ENCODE measurements at regions not wholly inside any gene's neighbourhood (a gene's known extent, or its start where the extent isn't known, plus 50 kb on each side); places are given as distances from the start of the nearest gene placed in this dataset.

GRCh38 chr1:98044766-98045165 is 123.9 kb upstream of the DPYD start (continued):
- TF ChIP-seq MTA3 (IDR thresholded peaks at IDR 0.05; ENCODE audit: borderline replicate concordance, low read length) (no peak), HDAC2 (IDR thresholded peaks at IDR 0.05) (no peak)

GRCh38 chr1:98044071-98044697 is 123.3 kb upstream of the DPYD start:
- TF ChIP-seq ZBED1 (IDR thresholded peaks at IDR 0.05; ENCODE audit: borderline replicate concordance) (no peak), RCOR1 (conservative IDR thresholded peaks at IDR 0.05; ENCODE audit: low read depth, low read length) (no peak), CHD2 (IDR thresholded peaks at IDR 0.05; ENCODE audit: borderline replicate concordance, low read depth, low read length) (no peak), NR2F1 (conservative IDR thresholded peaks at IDR 0.05) (no peak), FOXM1 (IDR thresholded peaks at IDR 0.05; ENCODE audit: low read depth, low read length) (no peak)
- TF ChIP-seq, protein P1, sequence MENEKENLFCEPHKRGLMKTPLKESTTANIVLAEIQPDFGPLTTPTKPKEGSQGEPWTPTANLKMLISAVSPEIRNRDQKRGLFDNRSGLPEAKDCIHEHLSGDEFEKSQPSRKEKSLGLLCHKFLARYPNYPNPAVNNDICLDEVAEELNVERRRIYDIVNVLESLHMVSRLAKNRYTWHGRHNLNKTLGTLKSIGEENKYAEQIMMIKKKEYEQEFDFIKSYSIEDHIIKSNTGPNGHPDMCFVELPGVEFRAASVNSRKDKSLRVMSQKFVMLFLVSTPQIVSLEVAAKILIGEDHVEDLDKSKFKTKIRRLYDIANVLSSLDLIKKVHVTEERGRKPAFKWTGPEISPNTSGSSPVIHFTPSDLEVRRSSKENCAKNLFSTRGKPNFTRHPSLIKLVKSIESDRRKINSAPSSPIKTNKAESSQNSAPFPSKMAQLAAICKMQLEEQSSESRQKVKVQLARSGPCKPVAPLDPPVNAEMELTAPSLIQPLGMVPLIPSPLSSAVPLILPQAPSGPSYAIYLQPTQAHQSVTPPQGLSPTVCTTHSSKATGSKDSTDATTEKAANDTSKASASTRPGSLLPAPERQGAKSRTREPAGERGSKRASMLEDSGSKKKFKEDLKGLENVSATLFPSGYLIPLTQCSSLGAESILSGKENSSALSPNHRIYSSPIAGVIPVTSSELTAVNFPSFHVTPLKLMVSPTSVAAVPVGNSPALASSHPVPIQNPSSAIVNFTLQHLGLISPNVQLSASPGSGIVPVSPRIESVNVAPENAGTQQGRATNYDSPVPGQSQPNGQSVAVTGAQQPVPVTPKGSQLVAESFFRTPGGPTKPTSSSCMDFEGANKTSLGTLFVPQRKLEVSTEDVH (IDR thresholded peaks at IDR 0.05; ENCODE audit: low read depth, partially characterized antibody): no peak
- POLR2A ChIA-PET: no interaction called here
- BruUV-seq (replicated peaks): no TSS peak
- CTCF ChIA-PET: interaction anchor here (1.1 to 2.3 kb wide), 2 partner anchors 9 to 1079 kb away, joined by 3 to 4 read pairs; no protein-coding TSS in a partner anchor
- Histone ChIP-seq H3K36me3 (ENCODE audit: control insufficient read depth in 2 of 2, insufficient read depth in 2 of 2, low read length in 1 of 2) (no peaks in the 10 kb centered on the region), H3K4me1 (ENCODE audit: control insufficient read depth, insufficient read depth, low read length) (no peaks in the 10 kb centered on the region), H3K9me3 (replicated peaks; ENCODE audit: control insufficient read depth, insufficient read depth, low read length) (no peaks in the 10 kb centered on the region), H3K79me2 (ENCODE audit: control insufficient read depth, insufficient read depth, low read length) (no peaks in the 10 kb centered on the region), H2AFZ (ENCODE audit: control insufficient read depth, low read depth, low read length) (no peak overlapping the region), H3K4me2 (ENCODE audit: control insufficient read depth, insufficient read depth) (no peak overlapping the region), H4K20me1 (ENCODE audit: control insufficient read depth, insufficient read depth) (no peaks in the 10 kb centered on the region), H3K4me3 (no peak overlapping the region), H3K9ac (ENCODE audit: control insufficient read depth, insufficient read depth, low read length) (no peak overlapping the region), H3K27ac (ENCODE audit: control insufficient read depth, insufficient read depth) (no peak overlapping the region), H3K27me3 (replicated peaks in 1 of 2; ENCODE audit: control insufficient read depth in 2 of 2, insufficient read depth in 2 of 2, low read length in 1 of 2) (peaks cover 10 to 20% of the 10 kb centered on the region in 2 experiments)
- FAIRE-seq (no peak), DNase-seq (ENCODE audit: low read depth, low spot score) (no peak), ATAC-seq (no peak)
- SMC1A ChIA-PET (ENCODE audit: uncharacterized antibody, unreplicated experiment): interaction anchor here (0.6 to 0.7 kb wide), 3 partner anchors 16 to 591 kb away, joined by 3 read pairs; no protein-coding TSS in a partner anchor
- RAD21 ChIA-PET (ENCODE audit: unreplicated experiment): interaction anchor here (1.1 kb wide), 2 partner anchors 68 to 815 kb away, joined by 3 read pairs; no protein-coding TSS in a partner anchor
- intact Hi-C loops (cut with micrococcal nuclease; ENCODE audit: unreplicated experiment): no loop called here
- in situ Hi-C loops (cut with MboI): loop anchor here (10.0 kb wide), 1 partner anchor 899 kb away; no protein-coding TSS in a partner anchor
- 11% methylated on average over 12 of the region's 12 CpGs for WGBS (ENCODE audit: insufficient coverage, insufficient replicate concordance, low lambda C conversion rate, missing lambda C conversion rate)

Measured in GM12878 (cell line).